ENCODE measurements at regions not wholly inside any gene's neighbourhood (a gene's known extent, or its start where the extent isn't known, plus 50 kb on each side); places are given as distances from the start of the nearest gene placed in this dataset.
"Not testable (repeated sequence)": the region's sequence is repeated elsewhere in the genome, so short reads cannot be mapped to it uniquely, and the experiment has no call there.

DNA sequence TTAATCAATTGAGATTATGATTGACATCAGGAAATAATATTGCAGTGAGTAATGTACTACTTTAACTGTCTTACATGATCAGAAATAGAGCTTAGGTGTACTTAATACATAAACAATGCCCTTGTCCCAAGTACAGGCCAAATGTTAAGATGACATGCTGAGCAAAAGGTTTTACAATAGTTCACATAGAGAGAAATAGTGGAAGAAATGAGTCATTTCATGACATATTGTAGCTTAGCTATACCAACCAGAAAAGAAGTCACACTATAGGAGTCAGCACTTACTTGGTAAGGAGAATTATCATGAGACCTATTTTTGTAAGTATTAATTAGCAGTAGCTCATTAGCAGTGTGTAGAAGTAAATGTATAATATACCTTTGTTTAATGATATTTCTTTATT, 96.4 kb upstream of the NANOGP8 start:
- TF ChIP-seq, protein P1, sequence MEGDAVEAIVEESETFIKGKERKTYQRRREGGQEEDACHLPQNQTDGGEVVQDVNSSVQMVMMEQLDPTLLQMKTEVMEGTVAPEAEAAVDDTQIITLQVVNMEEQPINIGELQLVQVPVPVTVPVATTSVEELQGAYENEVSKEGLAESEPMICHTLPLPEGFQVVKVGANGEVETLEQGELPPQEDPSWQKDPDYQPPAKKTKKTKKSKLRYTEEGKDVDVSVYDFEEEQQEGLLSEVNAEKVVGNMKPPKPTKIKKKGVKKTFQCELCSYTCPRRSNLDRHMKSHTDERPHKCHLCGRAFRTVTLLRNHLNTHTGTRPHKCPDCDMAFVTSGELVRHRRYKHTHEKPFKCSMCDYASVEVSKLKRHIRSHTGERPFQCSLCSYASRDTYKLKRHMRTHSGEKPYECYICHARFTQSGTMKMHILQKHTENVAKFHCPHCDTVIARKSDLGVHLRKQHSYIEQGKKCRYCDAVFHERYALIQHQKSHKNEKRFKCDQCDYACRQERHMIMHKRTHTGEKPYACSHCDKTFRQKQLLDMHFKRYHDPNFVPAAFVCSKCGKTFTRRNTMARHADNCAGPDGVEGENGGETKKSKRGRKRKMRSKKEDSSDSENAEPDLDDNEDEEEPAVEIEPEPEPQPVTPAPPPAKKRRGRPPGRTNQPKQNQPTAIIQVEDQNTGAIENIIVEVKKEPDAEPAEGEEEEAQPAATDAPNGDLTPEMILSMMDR (IDR thresholded peaks at IDR 0.05) = no peak
- Histone ChIP-seq H3K36me3 (no peaks in the 10 kb centered on the region), H3K4me1 (no peaks in the 10 kb centered on the region), H3K27ac (no peak overlapping the region), H3K9me3 (no peaks in the 10 kb centered on the region), H3K4me3 (no peak overlapping the region), H3K27me3 (no peaks in the 10 kb centered on the region)
- DNase-seq (ENCODE audit: low spot score) = no peak

DNA sequence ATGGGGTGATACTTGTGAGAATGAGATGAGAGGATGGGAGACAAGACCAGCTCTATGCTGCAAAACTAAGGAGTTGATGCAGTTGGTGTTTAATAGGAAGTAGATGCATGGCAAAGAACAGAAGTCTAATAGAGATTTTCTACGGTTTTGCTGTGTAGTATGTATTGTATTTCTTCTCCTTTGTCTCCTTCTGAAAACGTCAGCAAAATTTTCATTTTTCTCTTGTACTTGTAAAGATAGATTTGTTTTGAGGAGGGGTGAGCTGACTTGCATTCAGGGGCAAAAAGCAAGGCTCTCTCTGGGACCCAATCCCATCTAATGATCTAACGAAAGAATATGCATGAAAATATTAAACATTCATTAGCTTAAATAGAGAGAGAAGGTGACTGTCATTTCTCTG, 94.6 kb upstream of the NANOGP8 start:
- no peaks in the 10 kb centered on the region for H3K9me3 ChIP-seq
- H3K27me3 ChIP-seq = no peaks in the 10 kb centered on the region
- no peak for DNase-seq (ENCODE audit: low spot score)
- no peaks in the 10 kb centered on the region for H3K36me3 ChIP-seq
- H3K27ac ChIP-seq = no peak overlapping the region
- TF ChIP-seq, protein P1 (IDR thresholded peaks at IDR 0.05) = no peak
- no peak overlapping the region for H3K4me3 ChIP-seq
- no peaks in the 10 kb centered on the region for H3K4me1 ChIP-seq

DNA sequence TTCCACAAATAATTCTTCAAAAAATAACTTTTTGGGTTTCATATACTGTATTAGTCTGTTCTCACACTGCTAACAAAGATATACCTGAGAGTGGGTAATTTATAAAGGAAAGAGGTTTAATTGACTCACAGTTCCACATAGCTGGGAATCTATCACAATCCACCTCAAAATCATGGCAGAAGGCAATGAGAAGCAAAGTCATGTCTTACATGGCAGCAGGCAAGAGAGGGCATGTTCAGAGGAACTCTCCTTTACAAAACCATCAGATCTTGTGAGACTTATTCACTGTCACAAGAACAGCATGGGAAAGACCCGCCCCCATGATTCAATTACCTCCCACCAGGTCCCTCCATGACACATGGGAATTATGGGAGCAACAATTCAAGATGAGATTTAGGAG, 93.1 kb upstream of the NANOGP8 start:
- not testable (repeated sequence) for H3K4me3 ChIP-seq; H3K4me1 ChIP-seq; H3K36me3 ChIP-seq; DNase-seq (ENCODE audit: low spot score); H3K27me3 ChIP-seq; H3K9me3 ChIP-seq; H3K27ac ChIP-seq

DNA sequence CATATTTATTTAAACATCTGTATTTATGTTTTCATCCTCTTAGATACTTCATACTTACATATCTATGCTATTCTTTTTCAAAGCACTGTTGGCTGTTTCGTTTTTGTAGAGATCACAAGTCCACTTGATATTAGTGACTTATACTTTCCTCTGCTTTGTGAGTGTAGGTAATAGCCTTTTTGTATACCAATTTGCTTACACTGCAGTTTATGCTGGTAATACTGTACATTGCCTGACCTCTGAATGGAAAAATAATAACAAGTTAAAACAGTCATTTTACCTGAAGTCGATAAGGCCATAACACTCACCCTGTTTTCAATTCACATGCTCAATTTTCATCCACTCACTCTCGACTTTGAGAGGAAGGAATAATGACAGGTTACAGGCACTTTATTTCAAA, 89.9 kb upstream of the NANOGP8 start:
- Histone ChIP-seq H3K27ac (no peak overlapping the region), H3K9me3 (no peaks in the 10 kb centered on the region), H3K27me3 (no peaks in the 10 kb centered on the region), H3K36me3 (no peaks in the 10 kb centered on the region), H3K4me1 (no peaks in the 10 kb centered on the region), H3K4me3 (no peak overlapping the region)
- TF ChIP-seq, protein P1 (IDR thresholded peaks at IDR 0.05) = no peak
- no peak for DNase-seq (ENCODE audit: low spot score)

DNA sequence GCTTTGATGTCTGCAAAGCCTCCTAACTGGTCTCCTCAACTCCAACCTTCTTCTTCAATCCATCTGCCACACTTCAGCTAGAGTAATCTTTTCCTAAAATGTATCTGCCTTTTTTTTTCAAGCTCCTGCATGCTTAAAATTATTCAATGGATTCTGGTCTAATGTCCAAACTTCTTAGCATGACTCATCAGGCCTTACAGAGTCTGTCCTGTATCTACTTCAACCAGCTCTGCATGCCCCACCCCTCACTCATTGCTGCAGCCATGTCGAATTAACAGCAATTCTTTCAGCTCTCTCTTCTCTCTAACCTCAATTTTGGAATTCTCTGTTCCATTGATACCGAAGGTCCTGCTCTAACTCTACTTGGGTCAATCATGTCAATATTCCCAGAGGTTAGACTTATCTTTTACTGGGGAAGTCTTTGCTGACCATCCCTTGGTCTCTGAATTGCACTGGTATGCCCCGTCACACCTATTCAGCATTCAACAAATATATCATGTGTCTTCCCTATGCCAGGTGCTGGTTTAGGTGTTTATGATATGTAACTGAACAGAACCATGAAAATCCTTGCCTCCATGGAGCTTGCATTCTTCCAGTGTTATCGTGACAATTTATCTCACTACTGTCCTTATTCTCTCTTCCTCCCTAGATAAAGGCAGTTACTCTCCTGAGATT, 88.5 kb upstream of the NANOGP8 start:
- TF ChIP-seq, protein P1 (IDR thresholded peaks at IDR 0.05) = no peak
- DNase-seq (ENCODE audit: low spot score) = no peak
- H3K4me3 ChIP-seq = no peak overlapping the region
- H3K36me3 ChIP-seq = no peaks in the 10 kb centered on the region
- no peaks in the 10 kb centered on the region for H3K9me3 ChIP-seq
- no peak overlapping the region for H3K27ac ChIP-seq
- H3K27me3 ChIP-seq = no peaks in the 10 kb centered on the region
- no peaks in the 10 kb centered on the region for H3K4me1 ChIP-seq

DNA sequence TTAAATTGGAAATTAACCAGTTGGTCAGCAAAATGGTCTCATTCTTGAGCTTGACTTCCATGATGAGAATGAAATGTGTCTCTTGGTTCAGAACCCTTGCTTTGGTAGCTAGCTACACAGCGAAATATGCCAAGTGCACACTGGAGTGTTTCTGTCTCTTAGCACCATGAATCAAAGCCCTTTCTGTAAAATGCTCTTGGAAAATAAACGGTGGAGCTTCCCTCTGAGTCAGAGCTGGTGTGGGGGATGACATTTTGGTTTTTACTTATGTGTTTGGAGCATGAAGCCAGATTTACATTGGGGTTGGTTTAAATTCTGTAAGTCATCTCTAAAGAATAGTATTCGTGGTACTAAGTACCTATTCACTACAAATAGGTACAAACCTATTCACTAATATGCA, 85.1 kb upstream of the NANOGP8 start:
- Histone ChIP-seq H3K4me3 (no peak overlapping the region), H3K36me3 (no peaks in the 10 kb centered on the region), H3K27ac (no peak overlapping the region), H3K9me3 (no peaks in the 10 kb centered on the region), H3K27me3 (no peaks in the 10 kb centered on the region), H3K4me1 (no peaks in the 10 kb centered on the region)
- no peak for DNase-seq (ENCODE audit: low spot score)
- TF ChIP-seq, protein P1 (IDR thresholded peaks at IDR 0.05) = no peak
